NB4 (cell line): ENCODE measurements at regions not wholly inside any gene's neighbourhood (a gene's known extent, or its start where the extent isn't known, plus 50 kb on each side); places are given as distances from the start of the nearest gene placed in this dataset.

Experiments
- DNase-seq: peaks from one replicate; pipeline ENCODE4 v3.0.0; 2010; ENCODE audit warnings: low read depth
- H3K4me3 ChIP-seq: one replicate; pipeline ENCODE4 v1.5.1; 2011; ENCODE audit warnings: mild to moderate bottlenecking, low read depth, low read length, moderate library complexity
- MYC ChIP-seq: IDR thresholded peaks from 2 replicates; pipeline ENCODE4 v1.6.1; 2011; ENCODE audit warnings: low read depth, low read length
- POLR2A ChIP-seq: IDR thresholded peaks from 2 replicates; pipeline ENCODE4 v1.6.1; 2011; ENCODE audit warnings: mild to moderate bottlenecking; ENCODE audit not compliant: insufficient read length; ENCODE audit errors: extremely low read depth
- TF ChIP-seq, protein P1 (sequence below): IDR thresholded peaks from one replicate; pipeline ENCODE4 v1.5.1; 2012; ENCODE audit warnings: low read depth, low read length
- TF ChIP-seq, protein P2 (sequence below): IDR thresholded peaks from 2 replicates; pipeline ENCODE4 v1.6.1; 2011; ENCODE audit warnings: low read depth, low read length

DNA sequence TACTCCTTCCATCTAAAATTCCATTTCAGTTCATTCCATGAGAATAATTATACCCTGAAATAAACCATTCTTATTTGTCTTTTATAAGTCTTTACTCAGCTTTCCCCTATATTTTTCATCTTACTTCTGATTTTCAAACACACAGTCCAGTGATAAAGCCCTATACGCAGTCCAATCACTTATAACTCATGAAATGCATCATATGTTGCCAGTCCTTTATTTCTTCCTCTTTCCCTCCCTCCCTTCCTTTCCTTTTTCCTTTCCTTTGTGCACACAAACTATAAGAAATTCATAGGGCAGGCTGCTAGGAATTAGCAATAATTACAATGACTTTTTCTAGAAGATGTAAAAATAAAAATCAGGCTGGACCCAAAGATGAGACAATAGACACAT lies 58.8 kb upstream of the RPS23 start:
- no peak for TF ChIP-seq POLR2A
- TF ChIP-seq, protein P1, sequence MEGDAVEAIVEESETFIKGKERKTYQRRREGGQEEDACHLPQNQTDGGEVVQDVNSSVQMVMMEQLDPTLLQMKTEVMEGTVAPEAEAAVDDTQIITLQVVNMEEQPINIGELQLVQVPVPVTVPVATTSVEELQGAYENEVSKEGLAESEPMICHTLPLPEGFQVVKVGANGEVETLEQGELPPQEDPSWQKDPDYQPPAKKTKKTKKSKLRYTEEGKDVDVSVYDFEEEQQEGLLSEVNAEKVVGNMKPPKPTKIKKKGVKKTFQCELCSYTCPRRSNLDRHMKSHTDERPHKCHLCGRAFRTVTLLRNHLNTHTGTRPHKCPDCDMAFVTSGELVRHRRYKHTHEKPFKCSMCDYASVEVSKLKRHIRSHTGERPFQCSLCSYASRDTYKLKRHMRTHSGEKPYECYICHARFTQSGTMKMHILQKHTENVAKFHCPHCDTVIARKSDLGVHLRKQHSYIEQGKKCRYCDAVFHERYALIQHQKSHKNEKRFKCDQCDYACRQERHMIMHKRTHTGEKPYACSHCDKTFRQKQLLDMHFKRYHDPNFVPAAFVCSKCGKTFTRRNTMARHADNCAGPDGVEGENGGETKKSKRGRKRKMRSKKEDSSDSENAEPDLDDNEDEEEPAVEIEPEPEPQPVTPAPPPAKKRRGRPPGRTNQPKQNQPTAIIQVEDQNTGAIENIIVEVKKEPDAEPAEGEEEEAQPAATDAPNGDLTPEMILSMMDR, result no peak
- TF ChIP-seq MYC, result no peak
- TF ChIP-seq, protein P2, sequence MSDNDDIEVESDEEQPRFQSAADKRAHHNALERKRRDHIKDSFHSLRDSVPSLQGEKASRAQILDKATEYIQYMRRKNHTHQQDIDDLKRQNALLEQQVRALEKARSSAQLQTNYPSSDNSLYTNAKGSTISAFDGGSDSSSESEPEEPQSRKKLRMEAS, result no peak
- no peak overlapping the region for H3K4me3 ChIP-seq
- DNase-seq, result no peak

DNA sequence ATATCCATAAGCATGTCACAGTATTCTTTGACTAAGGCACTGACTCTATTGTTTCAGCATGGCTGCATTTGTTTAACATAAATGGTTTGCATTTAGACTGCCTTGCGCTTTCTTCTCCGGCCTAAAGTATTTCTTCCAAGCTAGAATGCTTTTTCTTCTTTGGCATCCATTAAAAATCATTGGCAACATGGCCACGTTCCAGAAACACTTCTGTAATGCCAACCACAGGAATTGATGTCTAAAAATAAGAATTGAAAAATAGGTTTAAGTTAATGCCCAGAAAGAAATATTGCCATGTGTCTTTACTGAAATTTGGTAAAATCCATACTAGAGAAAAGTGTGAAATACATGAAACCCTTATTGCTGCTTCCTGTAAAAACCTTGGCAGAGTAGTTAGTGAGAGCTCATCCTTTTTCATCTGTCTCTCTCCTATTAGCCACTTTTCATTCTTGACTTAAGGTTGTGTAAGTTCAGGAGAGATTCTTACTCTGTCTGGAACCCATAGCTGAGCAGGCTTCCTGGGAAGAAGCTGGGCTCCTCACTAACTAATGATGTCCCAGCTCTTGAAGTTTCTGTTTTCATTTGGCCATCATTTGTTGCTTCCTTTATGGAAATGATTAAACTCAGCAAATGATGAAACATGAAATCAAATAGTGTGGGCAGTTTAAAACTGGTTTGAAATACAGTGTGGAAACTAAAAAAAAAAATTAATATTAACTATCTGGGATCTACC lies 58.2 kb upstream of the RPS23 start:
- DNase-seq, result no peak
- TF ChIP-seq POLR2A (no peak), MYC (no peak)
- TF ChIP-seq, protein P2, result no peak
- TF ChIP-seq, protein P1, result no peak
- no peak overlapping the region for H3K4me3 ChIP-seq

DNA sequence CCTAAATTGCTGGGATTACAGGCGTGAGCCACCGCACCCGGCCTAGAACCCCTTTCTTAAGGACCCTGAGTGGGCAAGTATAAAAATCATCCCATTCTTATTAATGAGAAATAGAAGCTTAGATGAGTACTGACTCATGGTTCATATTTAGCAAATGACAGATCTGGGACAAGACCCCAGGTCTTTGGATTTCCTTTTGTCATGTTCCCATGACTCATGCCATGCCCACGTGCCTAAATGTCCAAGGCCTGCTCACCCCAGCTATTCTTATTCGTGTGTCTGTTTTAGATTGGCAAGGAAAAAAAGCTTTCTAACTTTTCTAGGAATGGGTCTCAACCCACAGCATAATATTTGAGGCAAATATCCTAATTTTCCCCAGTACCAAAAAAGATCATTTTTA lies 57.7 kb upstream of the RPS23 start:
- no peak for DNase-seq
- TF ChIP-seq, protein P1, result no peak
- TF ChIP-seq, protein P2, result no peak
- TF ChIP-seq MYC (no peak), POLR2A (no peak)
- H3K4me3 ChIP-seq, result no peak overlapping the region

DNA sequence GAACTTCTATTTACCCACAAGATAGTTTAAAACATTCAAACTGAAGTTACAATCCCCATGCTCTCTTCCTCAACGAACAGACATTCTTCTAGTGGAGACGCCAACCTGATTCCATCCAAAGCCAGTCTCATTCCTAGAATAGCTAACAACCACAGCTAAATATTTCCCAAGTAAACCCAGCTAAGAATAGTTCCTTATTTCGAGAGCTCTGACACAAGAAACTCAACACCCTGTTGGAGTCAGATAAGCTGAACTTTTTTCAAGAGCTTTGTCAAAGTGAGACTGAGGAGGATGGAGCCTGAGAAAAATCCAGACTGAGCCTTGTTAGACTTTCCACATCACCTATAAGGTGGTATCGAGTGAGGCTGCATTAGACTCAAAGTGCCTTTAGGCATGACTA lies 56.7 kb upstream of the RPS23 start:
- no peak overlapping the region for H3K4me3 ChIP-seq
- no peak for DNase-seq
- no peak for TF ChIP-seq MYC
- TF ChIP-seq, protein P2, result no peak
- TF ChIP-seq, protein P1, result no peak
- TF ChIP-seq POLR2A, result no peak

DNA sequence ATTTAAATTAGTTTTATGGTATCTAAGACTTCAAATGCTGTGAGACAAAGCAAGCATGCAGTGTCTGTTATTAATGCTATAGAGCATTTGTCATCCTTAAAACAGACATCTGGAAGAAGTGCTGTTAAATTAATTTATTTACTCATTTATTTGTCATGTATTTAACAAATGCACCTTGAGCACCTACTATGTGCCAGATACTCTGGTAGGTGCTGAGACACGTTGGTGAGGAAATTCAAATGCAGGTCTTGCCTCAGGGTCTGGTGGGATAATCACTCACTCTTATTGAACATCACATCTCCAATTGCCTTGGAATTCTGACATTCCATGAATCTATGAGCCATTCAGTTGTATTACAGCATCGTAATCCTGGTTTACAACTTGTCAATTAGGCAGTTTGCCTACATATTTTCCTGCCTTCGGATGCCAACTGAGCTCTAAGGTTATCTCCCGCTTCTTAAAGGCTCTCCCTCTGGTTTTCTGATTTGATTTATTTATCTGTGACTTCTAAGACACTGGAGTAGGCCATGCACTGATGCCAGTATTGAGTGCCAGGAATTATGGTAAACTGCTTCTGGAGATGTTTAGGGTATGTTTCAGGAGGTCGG lies 56.0 kb upstream of the RPS23 start:
- TF ChIP-seq, protein P1, result no peak
- TF ChIP-seq MYC, result no peak
- TF ChIP-seq POLR2A, result no peak
- TF ChIP-seq, protein P2, result no peak
- no peak for DNase-seq
- no peak overlapping the region for H3K4me3 ChIP-seq
